Testis (tissue), 2 donors: ENCODE measurements at regions not wholly inside any gene's neighbourhood (a gene's known extent, or its start where the extent isn't known, plus 50 kb on each side); places are given as distances from the start of the nearest gene placed in this dataset.

Experiments used
- DNase-seq: peaks from one replicate; pipeline ENCODE4 v3.0.0-alpha.2; 2019
- H3K27ac ChIP-seq, 2 donors: fragments of 200-600 bp; sonication (generic); one replicate each; pipeline ENCODE4 v1.5.1; 2019
- H3K27me3 ChIP-seq: fragments of 200-600 bp; sonication (generic); one replicate; pipeline ENCODE4 v1.5.1; 2019
- H3K36me3 ChIP-seq: fragments of 200-600 bp; sonication (generic); one replicate; pipeline ENCODE4 v1.5.1; 2017; ENCODE audit warnings: low read depth; ENCODE audit errors: missing control alignments
- H3K4me1 ChIP-seq: fragments of 200-600 bp; sonication (generic); one replicate; pipeline ENCODE4 v1.5.1; 2019
- H3K4me3 ChIP-seq, 2 donors: fragments of 200-600 bp; sonication (generic); one replicate each; pipeline ENCODE4 v1.5.1; 2017 to 2019
- H3K9me3 ChIP-seq: fragments of 200-600 bp; sonication (generic); one replicate; pipeline ENCODE4 v1.5.1; 2017
- POLR2A ChIP-seq: fragments of 450-650 bp; IDR thresholded peaks from one replicate; pipeline ENCODE4 v1.6.1; 2017; ENCODE audit warnings: antibody characterized with exemption, mild to moderate bottlenecking, moderate library complexity
- WGBS, 2 donors: methylation state at CpG; one replicate each; pipeline ENCODE4 v1.1.5; 2018; 5-methylcytosine and 5-hydroxymethylcytosine counted together
- intact Hi-C: fragments of 100-400 bp; cut with DNase I; formaldehyde crosslinking; loops from one replicate; pipeline ENCODE4 v1.15.1; 2023; ENCODE audit warnings: low total_unique reads
- TF ChIP-seq, protein P1 (sequence below), 3 experiments: fragments of 450-650 bp in 2 of 3; fragments of 200-600 bp in 1 of 3; sonication (generic) in 1 of 3; IDR thresholded peaks; one replicate each; pipeline ENCODE4 v1.5.1; 2016 to 2019; ENCODE audit warnings: antibody characterized with exemption in 3 of 3, mild to moderate bottlenecking in 2 of 3, moderate library complexity in 1 of 3

GRCh38 chr12:92068459-92068858, 77.2 kb downstream of the BTG1 start:
- TF ChIP-seq, protein P1, sequence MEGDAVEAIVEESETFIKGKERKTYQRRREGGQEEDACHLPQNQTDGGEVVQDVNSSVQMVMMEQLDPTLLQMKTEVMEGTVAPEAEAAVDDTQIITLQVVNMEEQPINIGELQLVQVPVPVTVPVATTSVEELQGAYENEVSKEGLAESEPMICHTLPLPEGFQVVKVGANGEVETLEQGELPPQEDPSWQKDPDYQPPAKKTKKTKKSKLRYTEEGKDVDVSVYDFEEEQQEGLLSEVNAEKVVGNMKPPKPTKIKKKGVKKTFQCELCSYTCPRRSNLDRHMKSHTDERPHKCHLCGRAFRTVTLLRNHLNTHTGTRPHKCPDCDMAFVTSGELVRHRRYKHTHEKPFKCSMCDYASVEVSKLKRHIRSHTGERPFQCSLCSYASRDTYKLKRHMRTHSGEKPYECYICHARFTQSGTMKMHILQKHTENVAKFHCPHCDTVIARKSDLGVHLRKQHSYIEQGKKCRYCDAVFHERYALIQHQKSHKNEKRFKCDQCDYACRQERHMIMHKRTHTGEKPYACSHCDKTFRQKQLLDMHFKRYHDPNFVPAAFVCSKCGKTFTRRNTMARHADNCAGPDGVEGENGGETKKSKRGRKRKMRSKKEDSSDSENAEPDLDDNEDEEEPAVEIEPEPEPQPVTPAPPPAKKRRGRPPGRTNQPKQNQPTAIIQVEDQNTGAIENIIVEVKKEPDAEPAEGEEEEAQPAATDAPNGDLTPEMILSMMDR (IDR thresholded peaks at IDR 0.05): no peak
- TF ChIP-seq POLR2A: no peak
- H3K27ac ChIP-seq: no peak overlapping the region
- intact Hi-C loops: no loop called here
- H3K27me3 ChIP-seq: no peaks in the 10 kb centered on the region
- H3K9me3 ChIP-seq: no peaks in the 10 kb centered on the region
- no peak for DNase-seq
- peaks cover 6% of the 10 kb centered on the region for H3K4me1 ChIP-seq
- H3K4me3 ChIP-seq: no peak overlapping the region
- WGBS, 2 donors: 78 to 92% methylated on average over 1 of the region's 1 CpG
- no peaks in the 10 kb centered on the region for H3K36me3 ChIP-seq

GRCh38 chr12:92065639-92066038, 80.0 kb downstream of the BTG1 start:
- 73 to 75% methylated on average over 2 of the region's 2 CpGs for WGBS, 2 donors
- H3K27ac ChIP-seq: no peak overlapping the region

GRCh38 chr12:92065018-92065499, 80.6 kb downstream of the BTG1 start:
- intact Hi-C loops: no loop called here
- H3K4me3 ChIP-seq: no peak overlapping the region
- DNase-seq: no peak
- no peaks in the 10 kb centered on the region for H3K9me3 ChIP-seq
- no peak overlapping the region for H3K27ac ChIP-seq
- TF ChIP-seq, protein P1 (IDR thresholded peaks at IDR 0.05): no peak
- TF ChIP-seq POLR2A: no peak
- H3K36me3 ChIP-seq: no peaks in the 10 kb centered on the region
- 69 to 72% methylated on average over 8 of the region's 8 CpGs for WGBS, 2 donors
- H3K27me3 ChIP-seq: no peaks in the 10 kb centered on the region
- H3K4me1 ChIP-seq: peaks cover 13% of the 10 kb centered on the region

More at GRCh38 chr12:92065639-92066038, 80.0 kb downstream of the BTG1 start:
- Histone ChIP-seq H3K27me3 (no peaks in the 10 kb centered on the region), H3K9me3 (no peaks in the 10 kb centered on the region), H3K36me3 (no peaks in the 10 kb centered on the region), H3K4me1 (peaks cover 13% of the 10 kb centered on the region), H3K4me3 (no peak overlapping the region)
- intact Hi-C loops: no loop called here
- TF ChIP-seq POLR2A: no peak
- TF ChIP-seq, protein P1 (IDR thresholded peaks at IDR 0.05): no peak
- no peak for DNase-seq

GRCh38 chr12:92064422-92064821, 81.2 kb downstream of the BTG1 start:
- Histone ChIP-seq H3K27ac (no peak overlapping the region), H3K27me3 (no peaks in the 10 kb centered on the region), H3K4me1 (peaks cover 13% of the 10 kb centered on the region), H3K36me3 (no peaks in the 10 kb centered on the region), H3K4me3 (no peak overlapping the region), H3K9me3 (no peaks in the 10 kb centered on the region)
- 58 to 86% methylated on average over 1 of the region's 1 CpG for whole genome bisulfite sequencing, 2 donors
- no peak for TF ChIP-seq POLR2A
- no peak for DNase-seq
- intact Hi-C loops: no loop called here

- intact Hi-C loops: no loop called here
- H3K4me1 ChIP-seq: peaks cover 13% of the 10 kb centered on the region
- H3K27ac ChIP-seq: no peak overlapping the region
- no peaks in the 10 kb centered on the region for H3K36me3 ChIP-seq
- no peaks in the 10 kb centered on the region for H3K27me3 ChIP-seq
- TF ChIP-seq, protein P1 (IDR thresholded peaks at IDR 0.05): no peak
- no peak for TF ChIP-seq POLR2A
- no peak overlapping the region for H3K4me3 ChIP-seq
- whole genome bisulfite sequencing, 2 donors: 32 to 54% methylated on average over 3 of the region's 3 CpGs
- H3K9me3 ChIP-seq: no peaks in the 10 kb centered on the region
- DNase-seq: peak; percentile 31
Measured at GRCh38 chr12:92063641-92064040, 82.0 kb downstream of the BTG1 start.
